GM23248 (cell line): ENCODE measurements at regions not wholly inside any gene's neighbourhood (a gene's known extent, or its start where the extent isn't known, plus 50 kb on each side); places are given as distances from the start of the nearest gene placed in this dataset.

ENCODE experiments used
- EZH2 ChIP-seq: fragments of 200-600 bp; sonication (generic); IDR thresholded peaks from 2 replicates; pipeline ENCODE4 v1.6.1; 2018; ENCODE audit warnings: antibody characterized with exemption, mild to moderate bottlenecking; ENCODE audit not compliant: insufficient read depth, poor library complexity, severe bottlenecking
- EZH2phosphoT487 ChIP-seq: fragments of 200-600 bp; sonication (generic); IDR thresholded peaks from 2 replicates; pipeline ENCODE4 v1.6.1; 2018; ENCODE audit warnings: antibody characterized with exemption, moderate library complexity, mild to moderate bottlenecking, low read depth; ENCODE audit not compliant: insufficient read depth

DNA sequence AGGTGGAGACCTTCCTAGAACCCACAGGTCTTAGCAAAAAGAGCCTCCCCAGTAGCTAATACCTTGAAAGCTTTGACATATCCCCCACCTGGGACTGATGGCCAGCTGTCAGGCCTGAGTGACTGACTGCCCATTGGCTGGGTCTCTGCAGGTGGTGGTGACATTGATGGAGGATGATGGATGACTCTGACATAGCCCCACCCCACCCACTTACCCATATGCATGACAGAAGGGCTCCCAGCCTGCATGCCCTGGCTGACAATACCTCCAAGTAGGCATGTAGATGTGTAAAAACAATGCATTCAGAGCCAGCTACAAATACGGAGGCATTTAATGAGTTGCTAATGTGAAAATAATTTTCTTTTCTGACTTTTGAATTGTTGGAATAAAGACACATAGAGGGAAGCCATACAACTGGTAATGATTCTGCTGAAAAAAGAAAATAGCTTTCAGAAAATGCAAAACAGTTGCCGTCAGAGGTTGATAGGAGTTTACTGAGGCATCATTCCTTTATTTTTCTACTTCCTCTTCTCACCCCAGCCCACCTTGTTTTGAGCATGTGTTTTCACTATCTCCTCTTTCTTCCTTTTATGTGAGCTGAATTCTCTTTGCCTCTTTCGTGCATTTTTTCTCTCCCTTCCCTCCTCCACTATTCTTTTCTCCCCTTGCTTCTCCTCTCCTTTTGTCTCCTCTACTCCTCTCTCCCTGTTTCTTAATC, 70.6 kb downstream of the OLIG3 start:
- TF ChIP-seq EZH2, result no peak
- TF ChIP-seq EZH2phosphoT487, result no peak
